HG02759 (cell line): ENCODE measurements at regions not wholly inside any gene's neighbourhood (a gene's known extent, or its start where the extent isn't known, plus 50 kb on each side); places are given as distances from the start of the nearest gene placed in this dataset.

ENCODE experiments used
- ATAC-seq: cut with Tn5 transposase; IDR thresholded peaks from one replicate; pipeline ENCODE4 v1.9.1; 2021; ENCODE audit warnings: mild to moderate bottlenecking, moderate library complexity; ENCODE audit not compliant: unreplicated experiment

DNA sequence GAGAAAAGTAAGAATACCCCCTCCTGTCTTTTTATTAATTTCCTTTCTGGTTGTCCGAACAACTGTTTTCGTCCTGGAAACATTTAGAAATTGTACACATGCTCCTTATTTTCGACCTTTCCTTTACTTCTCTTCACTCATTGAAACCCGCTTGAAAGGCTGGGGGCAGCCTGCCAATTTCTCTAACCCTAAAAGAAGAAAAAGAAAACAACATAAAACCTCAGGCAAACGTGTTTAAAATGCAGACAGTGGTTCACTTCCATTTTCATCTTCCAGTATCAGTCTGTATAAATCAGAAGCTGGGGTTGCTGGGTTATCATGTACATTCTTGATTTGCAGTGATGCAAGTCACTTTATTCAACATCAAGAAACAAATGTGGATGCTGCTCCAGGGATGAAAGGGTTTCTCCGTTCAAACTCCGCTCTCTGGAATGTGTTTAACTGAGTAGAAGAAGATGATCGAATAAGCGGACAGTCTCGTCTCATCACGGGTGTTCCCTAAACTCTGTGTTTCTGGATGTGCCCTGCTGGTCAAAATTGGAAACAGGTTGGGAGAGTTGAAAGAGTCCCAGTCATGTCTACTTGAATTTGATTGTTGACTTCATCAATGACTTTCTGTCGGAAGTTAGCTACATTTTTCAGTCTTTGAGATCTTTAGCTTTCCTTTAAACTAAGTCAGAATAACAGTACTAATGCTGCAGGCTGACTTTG lies 1042.2 kb downstream of the BCL11B start:
- ATAC-seq: no peak

GRCh38 chr14:98230411-98230810 lies 1041.6 kb downstream of the BCL11B start:
- ATAC-seq: no peak

GRCh38 chr14:98231210-98231609 lies 1040.8 kb downstream of the BCL11B start:
- no peak for ATAC-seq

- ATAC-seq: no peak
These were observed 1038.3 kb downstream of the BCL11B start for GRCh38 chr14:98233656-98234055.

GRCh38 chr14:98234208-98234607 lies 1037.8 kb downstream of the BCL11B start:
- no peak for ATAC-seq

DNA sequence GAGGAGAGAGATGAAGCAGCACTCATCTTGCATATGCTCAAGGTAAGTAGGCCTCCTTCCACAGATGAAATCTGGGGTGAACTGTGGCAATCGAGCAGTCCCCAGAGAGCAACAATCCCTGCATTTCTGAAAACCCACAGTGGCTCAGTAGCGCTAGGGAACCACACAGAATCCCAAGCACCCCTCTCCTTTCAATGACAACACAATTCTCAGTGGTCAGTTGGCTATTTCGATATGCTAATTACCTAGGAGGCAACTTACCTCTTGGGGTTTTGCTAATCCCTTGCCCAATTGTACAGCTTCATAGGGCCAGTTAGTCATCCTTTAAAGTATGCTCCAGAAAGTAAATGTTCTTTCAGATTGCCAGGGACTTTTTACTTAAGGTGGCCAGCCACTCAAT lies 1035.7 kb downstream of the BCL11B start:
- ATAC-seq: no peak

DNA sequence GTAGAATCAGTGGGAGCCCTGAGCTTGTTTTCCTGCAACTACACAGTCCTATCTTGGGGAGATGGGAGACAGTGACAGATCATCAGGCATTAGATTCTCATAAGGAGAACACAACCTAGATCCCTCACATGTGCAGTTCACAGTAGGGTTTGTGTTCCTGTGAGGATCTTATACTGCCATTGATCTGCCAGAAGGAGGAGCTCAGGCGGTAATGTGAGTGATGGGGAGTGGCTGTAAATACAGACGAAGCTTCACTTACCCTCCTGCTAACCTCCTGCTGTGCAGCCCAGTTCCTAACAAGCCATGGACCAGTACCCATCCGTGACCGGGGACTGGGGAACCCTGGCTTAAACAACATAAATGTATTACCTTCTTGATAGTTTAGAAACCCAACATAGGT lies 1034.1 kb downstream of the BCL11B start:
- no peak for ATAC-seq

- no peak for ATAC-seq
These were observed 1031.6 kb downstream of the BCL11B start for GRCh38 chr14:98240376-98240775.

DNA sequence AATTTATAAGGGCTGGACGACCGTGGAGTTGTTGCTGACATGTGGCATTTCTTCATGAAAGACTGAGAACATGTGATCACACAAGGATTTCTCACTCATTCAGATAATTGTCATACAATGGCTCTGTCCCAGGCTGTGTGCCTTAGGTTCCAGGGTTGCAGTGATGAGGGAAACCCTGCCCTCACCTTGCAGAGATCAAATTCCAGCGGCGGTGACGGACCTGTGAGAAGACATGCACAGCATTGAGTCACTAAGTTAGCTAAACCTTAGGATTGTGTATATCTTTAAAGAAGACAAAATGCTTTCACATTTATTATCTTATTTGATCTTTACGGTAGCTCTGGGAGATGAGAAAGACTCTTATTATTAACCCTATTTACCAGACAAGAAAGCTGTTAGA lies 1029.1 kb downstream of the BCL11B start:
- ATAC-seq: no peak

GRCh38 chr14:98243332-98243731 lies 1028.7 kb downstream of the BCL11B start:
- ATAC-seq: no peak

GRCh38 chr14:98244162-98244948 lies 1027.6 kb downstream of the BCL11B start:
- no peak for ATAC-seq

- ATAC-seq: no peak
These were observed 1026.9 kb downstream of the BCL11B start for GRCh38 chr14:98244966-98245569.

DNA sequence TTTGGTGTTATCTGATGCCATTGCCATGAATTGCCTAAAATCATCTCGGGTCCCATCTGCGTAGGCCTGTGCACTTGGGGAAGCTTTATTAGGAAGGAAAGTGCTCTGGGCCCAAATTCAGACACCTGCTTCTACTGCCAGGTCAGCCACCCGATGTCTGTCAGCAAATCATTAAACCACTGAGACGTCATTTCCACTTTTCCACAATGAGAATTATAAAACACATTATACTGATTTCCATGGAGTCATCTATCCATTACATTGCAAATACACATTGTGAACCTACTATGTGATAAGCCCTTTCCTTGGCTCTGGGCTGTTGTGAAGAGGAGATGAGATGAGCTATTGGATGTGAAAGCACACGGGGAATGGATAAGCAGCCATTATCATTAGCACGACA lies 1022.9 kb downstream of the BCL11B start:
- ATAC-seq: no peak

DNA sequence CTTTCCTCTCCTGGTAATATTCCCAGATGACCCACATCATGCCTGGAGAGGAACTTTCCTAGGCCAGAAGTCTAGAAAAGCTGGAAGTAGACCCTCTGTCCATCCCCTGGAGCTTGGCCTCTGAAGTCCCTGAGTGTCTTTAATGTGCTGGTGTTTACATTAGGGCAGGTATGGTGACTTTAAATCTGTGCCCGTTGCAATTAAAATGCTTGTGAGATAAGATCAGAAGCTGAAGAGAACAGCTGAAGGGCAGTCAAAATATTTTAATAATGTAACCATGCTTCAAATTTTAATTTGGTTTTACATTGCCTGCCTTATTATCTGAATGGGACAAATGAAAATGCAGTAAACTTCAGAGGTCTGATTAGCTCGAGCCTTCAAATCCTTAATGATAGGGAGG lies 1022.5 kb downstream of the BCL11B start:
- no peak for ATAC-seq

DNA sequence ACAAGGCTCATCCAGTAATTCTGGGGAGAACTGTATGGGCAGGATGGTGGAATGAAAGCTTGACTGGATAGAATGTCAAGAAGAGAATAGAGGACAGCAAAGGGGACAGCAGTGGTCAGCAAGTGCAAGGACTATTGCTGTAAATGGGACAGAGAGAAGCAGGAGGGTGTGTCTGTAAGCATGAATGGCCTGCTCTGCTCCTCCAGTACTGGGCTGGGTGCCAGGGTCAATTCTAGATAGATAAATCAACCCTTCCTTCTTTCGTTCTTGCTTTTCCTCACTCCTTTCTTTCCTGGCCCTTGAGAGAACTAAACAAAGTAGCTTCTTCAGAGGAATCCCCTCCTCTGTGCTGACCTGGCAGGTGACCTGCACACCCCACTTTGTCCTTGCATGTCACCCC lies 1019.2 kb downstream of the BCL11B start:
- no peak for ATAC-seq

DNA sequence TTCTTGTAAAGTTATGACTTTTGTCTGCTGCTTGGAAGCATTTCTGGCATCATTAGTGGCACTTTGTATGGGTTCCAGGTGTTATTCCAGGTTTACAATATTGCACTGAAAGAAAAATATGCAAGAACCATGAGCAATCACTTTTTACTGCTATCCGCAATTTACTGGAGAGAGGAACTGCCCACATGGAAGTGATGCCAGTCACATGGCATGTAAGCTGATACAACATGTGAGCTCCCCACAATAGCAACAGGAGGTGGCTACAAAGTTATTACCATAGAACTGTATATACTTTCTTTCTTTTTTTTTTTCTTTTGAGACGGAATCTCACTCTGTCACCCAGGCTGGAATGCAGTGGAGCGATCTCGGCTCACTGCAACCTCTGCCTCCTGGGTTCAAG lies 1012.1 kb downstream of the BCL11B start:
- ATAC-seq: no peak

- ATAC-seq: no peak
These were observed 1009.4 kb downstream of the BCL11B start for GRCh38 chr14:98262566-98262965.

GRCh38 chr14:98269533-98269932 lies 1002.5 kb downstream of the BCL11B start:
- no peak for ATAC-seq

GRCh38 chr14:98270201-98270600 lies 1001.8 kb downstream of the BCL11B start:
- no peak for ATAC-seq

DNA sequence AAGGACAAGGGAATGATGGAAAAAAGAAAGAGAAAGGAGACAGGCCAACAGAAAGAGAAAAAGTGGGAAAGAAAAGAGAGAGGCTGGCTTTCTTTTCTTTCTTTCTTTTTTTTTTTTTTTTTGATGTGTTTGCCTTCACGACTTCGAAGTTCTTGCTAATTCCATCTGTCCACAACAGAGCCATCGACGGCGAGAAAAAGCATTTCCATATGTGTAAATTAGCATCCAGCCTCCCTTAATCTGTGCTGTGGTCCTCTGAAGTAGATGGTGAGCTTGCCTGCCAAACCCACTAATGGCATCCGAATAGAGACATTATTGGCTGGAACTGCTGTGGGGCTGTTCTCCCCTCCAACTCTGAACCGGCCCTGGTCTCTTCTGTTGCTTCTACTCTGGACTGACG lies 997.4 kb downstream of the BCL11B start:
- ATAC-seq: no peak

GRCh38 chr14:98278800-98279199 lies 993.2 kb downstream of the BCL11B start:
- no peak for ATAC-seq

- no peak for ATAC-seq
These were observed 991.6 kb downstream of the BCL11B start for GRCh38 chr14:98280436-98280835.
